H9 (cell line): ENCODE measurements at regions not wholly inside any gene's neighbourhood (a gene's known extent, or its start where the extent isn't known, plus 50 kb on each side); places are given as distances from the start of the nearest gene placed in this dataset.

Experiments used
- DNase-seq: peaks from one replicate; pipeline ENCODE4 v3.0.0-alpha.2; 2017
- H2AFZ ChIP-seq: one replicate; pipeline ENCODE4 v1.6.1; 2013; ENCODE audit warnings: mild to moderate bottlenecking, low read length, control low read depth, moderate library complexity
- H2AK5ac ChIP-seq: 2 replicates; pipeline ENCODE4 v1.6.1; 2013; ENCODE audit warnings: low read length, control low read depth, mixed read lengths; ENCODE audit not compliant: insufficient read length
- H2BK120ac ChIP-seq: one replicate; pipeline ENCODE4 v1.6.1; 2013; ENCODE audit warnings: low read depth, mild to moderate bottlenecking, low read length, control low read depth, inconsistent platforms; ENCODE audit not compliant: poor library complexity, severe bottlenecking
- H2BK12ac ChIP-seq: 2 replicates; pipeline ENCODE4 v1.6.1; 2013; ENCODE audit warnings: low read length, control low read depth, mixed read lengths, low read depth; ENCODE audit not compliant: insufficient read length
- H2BK15ac ChIP-seq: 2 replicates; pipeline ENCODE4 v1.6.1; 2013; ENCODE audit warnings: low read depth, low read length, control low read depth
- H2BK20ac ChIP-seq: one replicate; pipeline ENCODE4 v1.6.1; 2013; ENCODE audit warnings: low read depth, mild to moderate bottlenecking, low read length, control low read depth, inconsistent platforms; ENCODE audit not compliant: poor library complexity, severe bottlenecking
- H2BK5ac ChIP-seq: 2 replicates; pipeline ENCODE4 v1.6.1; 2013; ENCODE audit warnings: low read length, control low read depth, mixed read lengths; ENCODE audit not compliant: insufficient read length
- H3K14ac ChIP-seq: 2 replicates; pipeline ENCODE4 v1.6.1; 2013; ENCODE audit warnings: low read length, control low read depth; ENCODE audit not compliant: insufficient read depth
- H3K18ac ChIP-seq: 2 replicates; pipeline ENCODE4 v1.6.1; 2013; ENCODE audit warnings: low read depth, mild to moderate bottlenecking, mixed read lengths, low read length, control low read depth; ENCODE audit not compliant: insufficient read length
- H3K23ac ChIP-seq: 2 replicates; pipeline ENCODE4 v1.6.1; 2013; ENCODE audit warnings: low read length, control low read depth, mixed read lengths, low read depth; ENCODE audit not compliant: insufficient read length
- H3K23me2 ChIP-seq: 2 replicates; pipeline ENCODE4 v1.6.1; 2013; ENCODE audit warnings: low read depth, mild to moderate bottlenecking, mixed read lengths, low read length, control low read depth; ENCODE audit not compliant: insufficient read length, poor library complexity, severe bottlenecking
- H3K27ac ChIP-seq: 2 replicates; pipeline ENCODE4 v1.5.1; 2013; ENCODE audit warnings: low read length, control low read depth, mixed read lengths, low read depth; ENCODE audit not compliant: insufficient read length
- H3K27me3 ChIP-seq: 2 replicates; pipeline ENCODE4 v1.6.1; 2013; ENCODE audit warnings: low read length, control low read depth, inconsistent platforms; ENCODE audit not compliant: insufficient read depth
- H3K4ac ChIP-seq: 2 replicates; pipeline ENCODE4 v1.6.1; 2013; ENCODE audit warnings: low read depth, mild to moderate bottlenecking, control low read depth, inconsistent platforms, low read length, moderate library complexity
- H3K4me1 ChIP-seq: 2 replicates; pipeline ENCODE4 v1.6.1; 2013; ENCODE audit warnings: low read length, control low read depth, inconsistent platforms; ENCODE audit not compliant: insufficient read depth
- H3K4me2 ChIP-seq: 2 replicates; pipeline ENCODE4 v1.6.1; 2013; ENCODE audit warnings: low read length, control low read depth, mixed read lengths; ENCODE audit not compliant: insufficient read length, insufficient read depth
- H3K56ac ChIP-seq: 2 replicates; pipeline ENCODE4 v1.6.1; 2013; ENCODE audit warnings: low read depth, mild to moderate bottlenecking, mixed read lengths, low read length, control low read depth; ENCODE audit not compliant: insufficient read length
- H3K79me1 ChIP-seq: 2 replicates; pipeline ENCODE4 v1.6.1; 2013; ENCODE audit warnings: low read depth, mild to moderate bottlenecking, moderate library complexity, low read length, control low read depth, inconsistent platforms; ENCODE audit not compliant: insufficient read depth, poor library complexity, severe bottlenecking
- H3K79me2 ChIP-seq: 2 replicates; pipeline ENCODE4 v1.6.1; 2013; ENCODE audit warnings: low read length, control low read depth, inconsistent platforms; ENCODE audit not compliant: insufficient read depth
- H3K9ac ChIP-seq: 2 replicates; pipeline ENCODE4 v1.6.1; 2013; ENCODE audit warnings: low read length, control low read depth, mixed read lengths; ENCODE audit not compliant: insufficient read length; ENCODE audit errors: extremely low read depth
- H3K9me3 ChIP-seq: one replicate; pipeline ENCODE4 v1.6.1; 2013; ENCODE audit warnings: low read depth, low read length, inconsistent platforms; ENCODE audit not compliant: control insufficient read depth
- H3T11ph ChIP-seq: one replicate; pipeline ENCODE4 v1.6.1; 2013; ENCODE audit warnings: mild to moderate bottlenecking, low read length, control low read depth, inconsistent platforms
- H4K20me1 ChIP-seq: one replicate; pipeline ENCODE4 v1.6.1; 2013; ENCODE audit not compliant: control insufficient read depth, insufficient read length, insufficient read depth
- H4K5ac ChIP-seq: 2 replicates; pipeline ENCODE4 v1.6.1; 2013; ENCODE audit warnings: low read depth, mild to moderate bottlenecking, mixed read lengths, low read length, control low read depth; ENCODE audit not compliant: insufficient read length
- H4K8ac ChIP-seq: replicated peaks from 2 replicates; pipeline ENCODE4 v1.6.1; 2013; ENCODE audit warnings: low read length, control low read depth, mixed read lengths, low read depth; ENCODE audit not compliant: insufficient read length
- H4K91ac ChIP-seq: 2 replicates; pipeline ENCODE4 v1.6.1; 2013; ENCODE audit warnings: low read depth, mild to moderate bottlenecking, moderate library complexity, mixed read lengths, low read length, control low read depth; ENCODE audit not compliant: insufficient read length
- H3K27ac Mint-ChIP-seq, 3 experiments: 2 replicates in 2 of 3; 3 replicates in 1 of 3; pipeline ENCODE4 v1.8.0; 2020 to 2021; ENCODE audit warnings: mixed read lengths in 3 of 3, mild to moderate bottlenecking in 1 of 3, moderate library complexity in 1 of 3
- H3K27me3 Mint-ChIP-seq: 2 replicates; pipeline ENCODE4 v1.8.0; 2021; ENCODE audit warnings: low read depth, mild to moderate bottlenecking, moderate library complexity, mixed read lengths
- H3K36me3 Mint-ChIP-seq, 3 experiments: 2 replicates in 2 of 3; 3 replicates in 1 of 3; pipeline ENCODE4 v1.8.0; 2020 to 2021; ENCODE audit warnings: low read depth in 3 of 3, mixed read lengths in 3 of 3; ENCODE audit not compliant: insufficient read depth in 1 of 3
- H3K4me1 Mint-ChIP-seq, 2 experiments: 2 replicates each; pipeline ENCODE4 v1.8.0; 2020; ENCODE audit warnings: mixed read lengths in 2 of 2
- H3K4me3 Mint-ChIP-seq, 2 experiments: 2 replicates in 1 of 2; 3 replicates in 1 of 2; pipeline ENCODE4 v1.8.0; 2020 to 2021; ENCODE audit warnings: mild to moderate bottlenecking in 2 of 2, mixed read lengths in 2 of 2, moderate library complexity in 1 of 2
- H3K9me3 Mint-ChIP-seq, 2 experiments: 2 replicates in 1 of 2; 3 replicates in 1 of 2; pipeline ENCODE4 v1.8.0; 2020; ENCODE audit warnings: mild to moderate bottlenecking in 2 of 2, mixed read lengths in 2 of 2, moderate library complexity in 1 of 2
- WGBS: extraction: QIAGEN DNeasy Blood & Tissue Kit; methylation state at CpG from one replicate; pipeline ENCODE4 v1.1.7; 2013; ENCODE audit warnings: missing lambda C conversion rate, low lambda C conversion rate, mixed read lengths; ENCODE audit not compliant: insufficient read length; ENCODE audit errors: extremely low coverage; 5-methylcytosine and 5-hydroxymethylcytosine counted together
- TF ChIP-seq, protein P1 (sequence below): fragments of 200-600 bp; sonication (generic); conservative IDR thresholded peaks from 3 replicates; pipeline ENCODE4 v1.8.0; 2021; ENCODE audit warnings: antibody characterized with exemption, mild to moderate bottlenecking

DNA sequence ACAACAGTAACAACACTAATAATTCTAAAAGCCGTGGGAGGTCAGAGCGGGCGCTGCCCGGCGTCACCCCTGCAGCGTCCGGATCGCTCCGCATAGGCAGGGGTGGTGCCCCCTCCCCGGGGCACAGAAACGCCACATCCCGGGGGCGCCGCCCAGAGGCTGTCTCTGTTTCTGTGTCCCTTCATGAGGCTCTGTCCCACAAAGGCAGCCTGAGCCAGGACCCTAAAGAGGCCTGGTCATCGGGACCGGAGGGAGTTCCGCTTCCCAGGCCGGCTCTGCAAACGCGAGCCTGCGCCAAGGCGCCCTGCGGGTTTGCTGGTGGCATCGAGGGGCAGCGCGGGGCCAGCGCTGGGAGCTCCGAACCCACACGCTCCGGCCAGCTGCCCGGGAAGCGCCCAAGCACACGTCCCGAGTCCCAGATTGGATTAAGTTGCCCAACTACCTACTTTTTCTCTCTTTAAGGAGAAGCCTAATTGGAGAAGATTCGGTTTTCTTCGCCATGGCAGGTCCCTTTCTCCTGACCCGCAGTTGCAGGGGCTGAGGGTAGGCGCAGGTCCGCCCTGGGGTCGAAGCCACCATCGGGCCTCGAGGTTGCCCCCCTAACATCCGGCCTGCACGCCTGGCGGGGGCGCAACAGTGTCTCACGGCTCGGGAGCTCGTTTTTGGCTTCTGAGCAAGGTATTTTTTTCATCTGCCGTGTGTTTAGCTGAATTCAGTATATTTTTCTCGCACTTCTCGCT lies 421.7 kb downstream of the VRK1 start:
- Histone ChIP-seq H2BK15ac (no peak overlapping the region), H2BK120ac (no peak overlapping the region), H4K5ac (no peak overlapping the region), H3K23ac (no peak overlapping the region), H2BK5ac (no peak overlapping the region), H3K9ac (peak overlapping the region; percentile 42), H3K23me2 (peaks cover 16% of the 10 kb centered on the region), H3K9me3 (no peaks in the 10 kb centered on the region), H3K4me1 (peaks cover 2% of the 10 kb centered on the region; the same call in 1 of the 2 replicates), H2AFZ (no peak overlapping the region), H3K14ac (peak overlapping the region; percentile 90), H3K79me1 (no peaks in the 10 kb centered on the region), H3K4me2 (peak overlapping the region; percentile 63), H3T11ph (no peak overlapping the region), H3K18ac (peak overlapping the region; percentile 70), H4K91ac (no peak overlapping the region), H3K27me3 (no peaks in the 10 kb centered on the region), H2AK5ac (no peak overlapping the region), H3K56ac (no peak overlapping the region), H3K79me2 (no peaks in the 10 kb centered on the region), H3K27ac (no peak overlapping the region), H2BK20ac (no peak overlapping the region), H4K8ac (no peak overlapping the region), H3K4ac (no peak overlapping the region), H2BK12ac (no peak overlapping the region), H4K20me1 (no peaks in the 10 kb centered on the region)
- WGBS = no CpG with 5 or more reads among the region's 52 CpGs
- TF ChIP-seq, protein P1, sequence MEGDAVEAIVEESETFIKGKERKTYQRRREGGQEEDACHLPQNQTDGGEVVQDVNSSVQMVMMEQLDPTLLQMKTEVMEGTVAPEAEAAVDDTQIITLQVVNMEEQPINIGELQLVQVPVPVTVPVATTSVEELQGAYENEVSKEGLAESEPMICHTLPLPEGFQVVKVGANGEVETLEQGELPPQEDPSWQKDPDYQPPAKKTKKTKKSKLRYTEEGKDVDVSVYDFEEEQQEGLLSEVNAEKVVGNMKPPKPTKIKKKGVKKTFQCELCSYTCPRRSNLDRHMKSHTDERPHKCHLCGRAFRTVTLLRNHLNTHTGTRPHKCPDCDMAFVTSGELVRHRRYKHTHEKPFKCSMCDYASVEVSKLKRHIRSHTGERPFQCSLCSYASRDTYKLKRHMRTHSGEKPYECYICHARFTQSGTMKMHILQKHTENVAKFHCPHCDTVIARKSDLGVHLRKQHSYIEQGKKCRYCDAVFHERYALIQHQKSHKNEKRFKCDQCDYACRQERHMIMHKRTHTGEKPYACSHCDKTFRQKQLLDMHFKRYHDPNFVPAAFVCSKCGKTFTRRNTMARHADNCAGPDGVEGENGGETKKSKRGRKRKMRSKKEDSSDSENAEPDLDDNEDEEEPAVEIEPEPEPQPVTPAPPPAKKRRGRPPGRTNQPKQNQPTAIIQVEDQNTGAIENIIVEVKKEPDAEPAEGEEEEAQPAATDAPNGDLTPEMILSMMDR = peak; percentile 43
- peak overlapping the region; percentile 70 to 77 for H3K4me3 Mint-ChIP-seq
- no peak overlapping the region; a peak in 1 of 7 replicates for H3K27ac Mint-ChIP-seq
- peak; percentile 77 for DNase-seq
- peaks cover 20 to 26% of the 10 kb centered on the region in 2 experiments for H3K4me1 Mint-ChIP-seq
- H3K36me3 Mint-ChIP-seq = no peaks in the 10 kb centered on the region
- H3K27me3 Mint-ChIP-seq = peaks cover 14% of the 10 kb centered on the region
- no peaks in the 10 kb centered on the region for H3K9me3 Mint-ChIP-seq
